A673 (cell line): ENCODE measurements at regions not wholly inside any gene's neighbourhood (a gene's known extent, or its start where the extent isn't known, plus 50 kb on each side); places are given as distances from the start of the nearest gene placed in this dataset.

Source experiments
- CTCF ChIP-seq: fragments of 300-800, 200-600 bp; sonication (generic); conservative IDR thresholded peaks from 2 replicates; pipeline ENCODE4 v1.5.1; 2017; ENCODE audit warnings: low read depth, mild to moderate bottlenecking, antibody characterized with exemption, low read length, moderate library complexity, mixed read lengths
- EZH2 ChIP-seq: fragments of 200-600 bp; sonication (generic); IDR thresholded peaks from 2 replicates; pipeline ENCODE4 v1.6.1; 2017; ENCODE audit warnings: borderline replicate concordance, low read depth, mild to moderate bottlenecking, mixed read lengths, antibody characterized with exemption, low read length; ENCODE audit not compliant: poor library complexity, severe bottlenecking

- TF ChIP-seq CTCF, result no peak
- TF ChIP-seq EZH2, result no peak
These were observed 109.5 kb upstream of the ZEB1 start for GRCh38 chr10:31209478-31209877.
